ENCODE measurements at regions not wholly inside any gene's neighbourhood (a gene's known extent, or its start where the extent isn't known, plus 50 kb on each side); places are given as distances from the start of the nearest gene placed in this dataset.

GRCh38 chr10:121113911-121114310, 262.7 kb downstream of the WDR11 start:
- FAIRE-seq (no peak), DNase-seq (peak in 2 of 5 donors; percentile 57 to 80)
- Histone ChIP-seq H3K9me3 (ENCODE audit: control insufficient read depth in 2 of 3, insufficient read depth in 1 of 3, low read length in 3 of 3) (peaks cover 0 to 4% (median 0%) of the 10 kb centered on the region in 3 donors), H3K36me3 (ENCODE audit: control insufficient read depth in 2 of 3, insufficient read depth in 3 of 3, low read length in 3 of 3) (no peaks in the 10 kb centered on the region), H3K9ac (ENCODE audit: low read length in 3 of 3) (no peak overlapping the region), H3K4me1 (ENCODE audit: control insufficient read depth in 2 of 3, insufficient read depth in 2 of 3, low read depth in 1 of 3, low read length in 3 of 3) (no peaks in the 10 kb centered on the region), H3K4me3 (ENCODE audit: low read length in 3 of 3) (no peak overlapping the region), H3K27me3 (ENCODE audit: control insufficient read depth, insufficient read depth, low read length) (no peaks in the 10 kb centered on the region), H3K27ac (ENCODE audit: low read depth in 2 of 2, low read length in 2 of 2) (no peak overlapping the region)
- intact Hi-C loops (cut with DNase I): no loop called here
- no peak for TF ChIP-seq CTCF (IDR thresholded peaks at IDR 0.05; ENCODE audit: borderline replicate concordance, extremely low read depth, insufficient read depth)

GRCh38 chr10:121115154-121115553, 264.0 kb downstream of the WDR11 start:
- no peak for DNase-seq
- H3K36me3 ChIP-seq (ENCODE audit: control insufficient read depth in 2 of 3, insufficient read depth in 3 of 3, low read length in 3 of 3): no peaks in the 10 kb centered on the region
- intact Hi-C loops (cut with DNase I): no loop called here
- no peak overlapping the region for H3K9ac ChIP-seq (ENCODE audit: low read length in 3 of 3)
- H3K4me3 ChIP-seq (ENCODE audit: low read length in 3 of 3): no peak overlapping the region
- FAIRE-seq: no peak
- no peak overlapping the region for H3K27ac ChIP-seq (ENCODE audit: low read depth in 2 of 2, low read length in 2 of 2)
- no peaks in the 10 kb centered on the region for H3K4me1 ChIP-seq (ENCODE audit: control insufficient read depth in 2 of 3, insufficient read depth in 2 of 3, low read depth in 1 of 3, low read length in 3 of 3)
- no peaks in the 10 kb centered on the region for H3K27me3 ChIP-seq (ENCODE audit: control insufficient read depth, insufficient read depth, low read length)
- H3K9me3 ChIP-seq (ENCODE audit: control insufficient read depth in 2 of 3, insufficient read depth in 1 of 3, low read length in 3 of 3): peaks cover 0 to 4% (median 0%) of the 10 kb centered on the region in 3 donors
- TF ChIP-seq CTCF (IDR thresholded peaks at IDR 0.05; ENCODE audit: borderline replicate concordance, extremely low read depth, insufficient read depth): no peak

- Histone ChIP-seq H3K36me3 (ENCODE audit: control insufficient read depth in 2 of 3, insufficient read depth in 3 of 3, low read length in 3 of 3) (no peaks in the 10 kb centered on the region), H3K27ac (ENCODE audit: low read depth in 2 of 2, low read length in 2 of 2) (no peak overlapping the region), H3K4me1 (ENCODE audit: control insufficient read depth in 2 of 3, insufficient read depth in 2 of 3, low read depth in 1 of 3, low read length in 3 of 3) (no peaks in the 10 kb centered on the region), H3K27me3 (ENCODE audit: control insufficient read depth, insufficient read depth, low read length) (no peaks in the 10 kb centered on the region), H3K9ac (ENCODE audit: low read length in 3 of 3) (no peak overlapping the region), H3K9me3 (ENCODE audit: control insufficient read depth in 2 of 3, insufficient read depth in 1 of 3, low read length in 3 of 3) (no peaks in the 10 kb centered on the region), H3K4me3 (ENCODE audit: low read length in 3 of 3) (no peak overlapping the region)
- peak in 1 of 5 donors; percentile 36 for DNase-seq
- no peak for TF ChIP-seq CTCF (IDR thresholded peaks at IDR 0.05; ENCODE audit: borderline replicate concordance, extremely low read depth, insufficient read depth)
- FAIRE-seq: no peak
- intact Hi-C loops (cut with DNase I): no loop called here
Observed at GRCh38 chr10:121121462-121121861, 270.3 kb downstream of the WDR11 start.

Data from kidney (tissue), 13 donors.